Glomerular visceral epithelial cell (primary cell): ENCODE measurements at regions not wholly inside any gene's neighbourhood (a gene's known extent, or its start where the extent isn't known, plus 50 kb on each side); places are given as distances from the start of the nearest gene placed in this dataset.

Source experiments
- DNase-seq: peaks from one replicate; pipeline ENCODE4 v3.0.0-alpha.2; 2016; ENCODE audit errors: extremely low spot score

GRCh38 chr1:110816945-110817344, 56.0 kb upstream of the CD53 start:
- DNase-seq = no peak

DNA sequence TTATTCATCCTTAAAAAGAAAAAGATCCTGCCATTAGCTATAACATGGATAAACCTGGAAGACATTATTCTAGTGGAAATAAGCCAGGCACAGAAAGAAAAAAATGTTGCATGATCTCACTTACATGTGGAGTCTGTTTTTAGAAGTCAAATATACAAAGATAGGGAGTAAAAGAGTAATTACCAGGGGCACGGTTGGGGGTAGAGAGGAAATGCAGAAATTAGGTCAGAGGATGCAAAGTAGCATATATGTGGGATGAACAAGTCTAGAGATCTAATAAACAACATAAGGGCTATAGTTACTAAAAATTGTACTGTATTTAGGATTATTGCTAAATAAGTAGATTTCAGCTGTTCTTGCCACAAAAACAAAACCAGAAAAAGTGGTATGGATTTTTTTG, 61.4 kb upstream of the CD53 start:
- no peak for DNase-seq

- no peak for DNase-seq
Measured at GRCh38 chr1:110800079-110800478, 72.9 kb upstream of the CD53 start.

- DNase-seq = no peak
Measured at GRCh38 chr1:110798691-110799256, 74.2 kb upstream of the CD53 start.

GRCh38 chr1:110788673-110789072, 84.3 kb upstream of the CD53 start:
- no peak for DNase-seq

DNA sequence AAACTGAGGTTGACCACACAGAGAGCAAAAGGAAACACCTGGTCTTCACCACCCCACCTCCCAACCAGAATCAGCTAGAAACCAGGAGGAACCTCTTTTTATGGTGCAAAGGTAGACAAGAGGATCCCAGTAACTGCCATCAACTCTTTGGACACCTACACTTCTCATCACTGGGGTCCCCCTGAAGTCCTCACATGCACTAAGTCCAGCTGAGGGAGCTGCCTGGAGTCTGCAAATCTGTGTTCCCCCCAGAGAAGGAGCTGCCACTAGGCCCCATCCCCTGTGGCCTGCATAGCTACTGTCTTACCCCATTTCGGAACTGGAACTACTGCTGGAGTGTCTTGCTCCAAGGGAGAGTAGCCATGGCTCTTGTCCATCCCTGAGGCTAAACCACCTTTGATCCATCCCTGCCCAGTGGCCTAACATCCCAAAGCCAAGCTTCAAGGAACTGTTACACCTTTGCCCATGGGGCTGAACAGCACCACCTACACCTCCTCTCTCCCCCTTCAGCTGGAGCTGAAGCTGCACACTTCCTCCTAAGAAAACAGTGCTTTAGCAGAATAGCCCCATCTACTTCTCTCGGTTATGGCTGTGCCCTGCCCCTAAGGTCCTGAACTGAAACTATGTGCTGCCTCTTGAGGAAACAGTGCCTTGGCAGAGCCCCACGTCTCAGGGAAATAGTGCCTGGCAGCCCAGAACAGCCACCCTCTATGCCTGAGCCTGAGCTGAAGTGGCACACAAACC, 85.4 kb upstream of the CD53 start:
- DNase-seq = no peak

DNA sequence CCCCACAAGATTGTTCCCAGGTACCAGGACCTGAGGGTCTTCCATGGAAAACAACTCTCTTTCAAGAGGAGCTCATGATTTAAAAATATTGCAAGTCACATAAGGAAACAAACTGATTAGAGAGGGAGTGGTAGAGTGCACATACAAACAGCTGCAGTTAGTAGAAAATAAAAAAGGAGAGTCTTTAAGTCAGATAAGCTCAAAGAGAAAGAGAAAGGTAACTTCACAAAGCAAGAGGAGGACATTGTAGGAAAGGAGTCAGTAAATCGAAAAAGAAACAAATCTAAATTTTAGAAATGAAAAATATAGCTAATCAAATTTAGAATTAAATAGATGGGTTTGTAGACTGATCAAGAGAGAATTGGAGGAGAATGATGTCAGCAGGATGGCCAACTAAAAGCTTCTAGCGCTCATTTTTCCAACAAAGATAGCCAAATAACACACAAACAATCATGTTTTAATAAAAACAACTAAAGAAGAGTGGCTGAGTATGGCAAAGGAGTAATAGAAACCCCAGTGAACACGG, 86.1 kb upstream of the CD53 start:
- DNase-seq = no peak

DNA sequence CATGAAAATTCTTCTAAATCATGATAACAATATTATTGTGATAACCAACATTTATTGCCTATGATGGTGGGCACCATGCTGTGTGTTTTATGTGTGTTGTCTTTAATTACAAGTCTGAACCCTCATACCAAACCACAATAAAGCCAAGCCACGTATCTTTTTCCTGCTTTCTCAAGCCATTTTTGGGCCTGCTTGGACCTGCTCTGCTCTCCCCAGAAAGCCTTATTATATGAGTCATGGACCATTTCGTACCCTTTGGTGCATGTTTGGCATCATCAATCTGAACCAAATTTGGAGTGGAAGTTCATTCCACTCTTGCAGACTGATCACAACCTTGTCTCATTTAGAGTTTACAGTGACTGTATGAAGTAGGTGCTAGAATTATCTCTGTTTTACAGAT, 87.3 kb upstream of the CD53 start:
- DNase-seq = no peak

DNA sequence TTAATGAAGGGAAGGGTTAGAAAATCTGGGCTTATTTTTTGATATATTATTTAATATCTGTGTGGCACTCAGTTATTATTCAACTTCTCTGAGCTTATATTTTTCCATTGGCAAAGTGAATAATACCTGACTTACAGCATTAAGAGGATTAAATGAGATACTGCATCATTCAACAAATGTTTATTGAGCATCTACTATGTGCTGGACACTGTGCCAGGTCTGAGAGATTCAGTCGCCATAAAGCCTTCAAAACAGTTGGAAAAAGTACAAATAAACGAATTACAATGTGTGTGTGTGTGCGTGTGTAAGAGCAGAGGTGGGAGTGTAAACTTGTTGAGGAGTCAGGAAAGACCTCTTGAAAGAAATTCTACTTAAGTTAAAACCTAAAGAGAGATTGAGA, 87.9 kb upstream of the CD53 start:
- no peak for DNase-seq

- DNase-seq = peak; percentile 52
Measured at GRCh38 chr1:110783292-110783918, 89.5 kb upstream of the CD53 start.

- no peak for DNase-seq
Measured at GRCh38 chr1:110781525-110781924, 91.4 kb upstream of the CD53 start.

GRCh38 chr1:110780600-110781484, 92.1 kb upstream of the CD53 start:
- peak; percentile 58 for DNase-seq

DNA sequence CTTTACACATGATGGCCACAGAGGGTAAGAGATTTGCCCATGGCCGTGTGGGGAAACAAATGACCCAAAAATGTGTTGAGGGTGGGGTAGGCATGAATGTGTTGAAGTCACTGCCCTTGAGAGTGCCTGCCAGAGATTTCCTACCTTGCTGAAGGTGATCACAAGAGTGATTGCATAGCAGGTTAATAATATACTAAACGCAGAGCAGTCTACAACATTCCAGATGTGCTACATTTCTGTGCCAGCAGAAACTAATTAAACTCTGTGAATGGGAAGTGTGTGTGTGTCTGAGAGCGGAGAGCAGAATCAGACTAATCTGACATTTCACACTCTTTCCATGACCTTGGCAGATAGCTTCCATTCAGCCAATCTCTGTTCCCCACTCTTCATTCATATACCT, 93.3 kb upstream of the CD53 start:
- DNase-seq = no peak

- no peak for DNase-seq
Measured at GRCh38 chr1:110778821-110779220, 94.1 kb upstream of the CD53 start.

DNA sequence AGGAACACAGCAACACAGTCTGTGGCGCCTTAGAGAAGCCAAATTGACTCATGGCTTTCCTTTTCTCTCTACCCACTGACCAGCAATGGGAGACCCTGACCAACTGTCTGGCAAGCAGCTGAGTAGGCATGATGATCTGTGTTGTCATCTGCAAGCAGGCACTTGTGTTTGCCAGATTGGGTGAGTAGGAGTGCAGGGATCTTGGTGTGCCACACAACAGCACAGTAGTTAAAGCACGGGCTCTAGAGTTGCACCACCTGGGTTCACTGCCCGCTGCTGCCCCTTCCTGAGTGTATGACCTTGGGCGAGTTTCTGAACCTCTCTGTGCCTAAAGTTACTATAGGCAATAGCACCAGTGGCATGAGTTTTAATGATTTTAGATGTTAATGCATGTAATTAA, 95.7 kb upstream of the CD53 start:
- no peak for DNase-seq

DNA sequence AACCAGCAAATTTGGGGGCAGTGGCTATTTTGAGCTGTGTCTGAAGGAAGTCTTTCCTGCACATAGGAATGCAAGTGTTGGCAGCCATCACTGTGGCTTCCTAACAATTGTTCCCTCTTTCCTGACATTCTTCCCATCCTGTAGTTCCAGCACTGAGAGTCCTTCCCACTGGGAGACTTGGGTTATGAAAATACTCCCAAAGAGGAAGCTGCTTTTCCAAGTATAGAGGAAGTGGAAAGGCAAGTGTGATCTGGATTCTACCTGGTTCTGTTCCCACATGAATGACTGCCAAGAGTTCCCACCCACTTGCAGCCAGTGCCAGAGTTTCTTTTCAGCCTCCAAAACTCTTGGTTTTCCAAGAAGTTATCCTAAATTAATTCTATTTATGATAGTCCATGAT, 98.5 kb upstream of the CD53 start:
- DNase-seq = no peak

DNA sequence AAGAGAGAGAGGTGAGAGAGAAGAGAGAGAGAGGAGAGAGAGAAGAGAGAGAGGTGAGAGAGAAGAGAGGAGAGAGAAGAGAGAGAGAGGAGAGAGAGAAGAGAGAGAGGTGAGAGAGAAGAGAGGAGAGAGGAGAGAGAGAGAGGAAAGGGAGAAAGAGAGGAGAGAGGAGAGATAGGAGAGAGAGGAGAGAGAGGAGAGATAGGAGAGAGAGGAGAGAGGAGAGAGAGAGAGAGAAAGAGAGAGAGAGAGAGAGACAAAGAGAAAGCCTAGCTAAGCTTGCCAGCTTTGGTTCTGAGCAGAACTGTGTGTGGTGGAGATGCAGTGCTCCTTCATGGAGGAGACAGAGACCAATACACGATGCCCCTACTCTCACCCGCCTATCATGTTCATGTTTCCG, 99.1 kb upstream of the KCNA3 start:
- DNase-seq = no peak

- no peak for DNase-seq
Measured at GRCh38 chr1:110771245-110772022, 96.7 kb upstream of the KCNA3 start.

DNA sequence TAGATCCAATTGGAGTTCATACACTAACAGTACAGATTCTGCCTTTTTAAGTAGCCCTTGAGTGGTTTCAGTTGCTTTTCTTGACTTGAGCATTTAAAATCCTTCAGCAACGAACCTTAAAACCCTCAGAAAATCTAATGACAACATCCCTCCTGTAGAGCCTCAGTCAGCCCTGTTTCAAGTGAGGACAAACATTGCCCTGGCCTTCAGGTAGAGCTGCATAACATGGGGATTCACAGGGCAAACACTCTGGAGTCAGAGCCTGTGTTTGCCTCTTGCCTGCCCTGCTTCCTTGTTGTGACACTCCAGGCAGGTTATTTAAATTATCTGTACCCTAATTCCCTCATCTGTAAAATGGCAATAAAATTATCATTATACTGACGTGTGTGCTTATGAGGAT, 96.1 kb upstream of the KCNA3 start:
- no peak for DNase-seq

GRCh38 chr1:110768605-110769004, 93.9 kb upstream of the KCNA3 start:
- DNase-seq = no peak

DNA sequence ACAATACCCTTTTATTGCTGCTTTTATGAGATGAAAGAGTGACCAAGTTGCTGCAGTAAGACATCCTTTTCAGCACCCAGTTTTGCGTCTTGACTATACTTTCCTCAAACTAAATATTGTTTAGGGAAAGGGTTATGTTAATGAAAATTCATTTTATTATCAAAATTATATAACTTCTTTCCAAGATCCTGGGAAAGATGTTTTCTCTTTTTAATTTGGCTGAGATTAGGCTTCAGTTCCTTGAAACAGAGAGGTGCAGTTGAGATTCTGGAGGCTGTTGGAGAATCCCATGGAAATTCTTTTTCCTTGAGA, 91.6 kb upstream of the KCNA3 start:
- no peak for DNase-seq
